WERI-Rb-1 (cell line): ENCODE measurements at regions not wholly inside any gene's neighbourhood (a gene's known extent, or its start where the extent isn't known, plus 50 kb on each side); places are given as distances from the start of the nearest gene placed in this dataset.
A peak's percentile ranks its signal among the peaks of the same experiment; 100 is the strongest.

Experiments
- DNase-seq: peaks from one replicate; pipeline ENCODE4 v3.0.0-alpha.2; 2020
- H3K27ac ChIP-seq: fragments of 250-450 bp; sonication (Bioruptor Pico); 2 replicates; pipeline ENCODE4 v1.5.1; 2020; ENCODE audit warnings: mild to moderate bottlenecking, moderate library complexity
- H3K27me3 ChIP-seq: fragments of 250-450 bp; sonication (Bioruptor Pico); 2 replicates; pipeline ENCODE4 v1.5.1; 2021; ENCODE audit warnings: mild to moderate bottlenecking, low read depth, moderate library complexity; ENCODE audit not compliant: insufficient read depth, severe bottlenecking
- H3K36me3 ChIP-seq: fragments of 250-450 bp; sonication (Bioruptor Pico); 2 replicates; pipeline ENCODE4 v1.5.1; 2020; ENCODE audit warnings: mild to moderate bottlenecking, moderate library complexity
- H3K4me3 ChIP-seq: 2 replicates; pipeline ENCODE4 v1.5.1; 2011; ENCODE audit warnings: low read depth, mild to moderate bottlenecking, control low read depth, low read length
- H3K9me3 ChIP-seq: fragments of 250-450 bp; sonication (Bioruptor Pico); 2 replicates; pipeline ENCODE4 v1.5.1; 2021; ENCODE audit warnings: mild to moderate bottlenecking, moderate library complexity; ENCODE audit not compliant: severe bottlenecking
- TF ChIP-seq, protein P1 (sequence below): IDR thresholded peaks from 2 replicates; pipeline ENCODE4 v1.5.1; 2011; ENCODE audit warnings: low read depth, mild to moderate bottlenecking, control low read depth, inconsistent platforms, low read length

DNA sequence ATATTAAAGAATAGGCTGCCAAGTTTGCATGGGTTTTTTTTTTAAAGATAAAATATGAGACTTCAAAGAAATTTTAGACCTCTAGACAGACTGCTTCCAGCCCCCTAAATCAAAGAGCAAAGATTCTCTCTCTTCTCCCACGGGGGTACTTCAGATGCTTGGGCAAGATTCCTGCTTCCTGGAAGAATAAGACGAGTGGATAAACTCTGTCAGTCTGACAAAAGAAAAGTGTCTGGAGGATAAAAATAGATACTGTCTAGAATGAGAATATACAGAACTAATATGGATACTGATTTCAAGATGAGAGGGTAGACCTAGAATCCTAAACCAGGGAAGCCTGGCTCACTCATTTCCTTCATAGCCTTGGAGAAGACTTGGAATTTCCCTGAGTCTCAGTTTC lies 435.1 kb downstream of the FOXO1 start:
- no peaks in the 10 kb centered on the region for H3K36me3 ChIP-seq
- H3K27ac ChIP-seq: no peak overlapping the region
- H3K4me3 ChIP-seq: no peak overlapping the region
- H3K9me3 ChIP-seq: no peaks in the 10 kb centered on the region
- DNase-seq: no peak
- H3K27me3 ChIP-seq: no peaks in the 10 kb centered on the region
- TF ChIP-seq, protein P1, sequence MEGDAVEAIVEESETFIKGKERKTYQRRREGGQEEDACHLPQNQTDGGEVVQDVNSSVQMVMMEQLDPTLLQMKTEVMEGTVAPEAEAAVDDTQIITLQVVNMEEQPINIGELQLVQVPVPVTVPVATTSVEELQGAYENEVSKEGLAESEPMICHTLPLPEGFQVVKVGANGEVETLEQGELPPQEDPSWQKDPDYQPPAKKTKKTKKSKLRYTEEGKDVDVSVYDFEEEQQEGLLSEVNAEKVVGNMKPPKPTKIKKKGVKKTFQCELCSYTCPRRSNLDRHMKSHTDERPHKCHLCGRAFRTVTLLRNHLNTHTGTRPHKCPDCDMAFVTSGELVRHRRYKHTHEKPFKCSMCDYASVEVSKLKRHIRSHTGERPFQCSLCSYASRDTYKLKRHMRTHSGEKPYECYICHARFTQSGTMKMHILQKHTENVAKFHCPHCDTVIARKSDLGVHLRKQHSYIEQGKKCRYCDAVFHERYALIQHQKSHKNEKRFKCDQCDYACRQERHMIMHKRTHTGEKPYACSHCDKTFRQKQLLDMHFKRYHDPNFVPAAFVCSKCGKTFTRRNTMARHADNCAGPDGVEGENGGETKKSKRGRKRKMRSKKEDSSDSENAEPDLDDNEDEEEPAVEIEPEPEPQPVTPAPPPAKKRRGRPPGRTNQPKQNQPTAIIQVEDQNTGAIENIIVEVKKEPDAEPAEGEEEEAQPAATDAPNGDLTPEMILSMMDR: no peak

DNA sequence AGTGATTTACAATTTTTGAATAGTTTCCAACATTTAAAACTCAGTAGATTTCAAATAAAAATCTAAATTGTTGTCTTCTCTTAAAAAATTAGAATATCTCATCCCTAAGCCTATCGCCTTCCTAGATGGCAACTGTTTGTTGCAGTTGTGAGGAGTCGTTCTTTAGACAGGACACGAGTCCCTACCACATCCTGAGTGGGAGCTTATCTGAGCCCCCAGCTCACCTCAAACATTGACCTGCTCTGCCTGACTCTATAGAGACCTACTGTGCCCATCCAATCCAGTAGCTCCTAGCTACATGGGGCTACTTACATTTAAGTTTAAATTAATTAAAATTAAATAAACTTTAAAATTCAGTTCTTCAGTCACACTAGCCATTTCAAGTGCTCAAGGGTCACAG lies 434.7 kb downstream of the FOXO1 start:
- Histone ChIP-seq H3K27ac (no peak overlapping the region), H3K27me3 (no peaks in the 10 kb centered on the region), H3K9me3 (no peaks in the 10 kb centered on the region), H3K4me3 (no peak overlapping the region), H3K36me3 (no peaks in the 10 kb centered on the region)
- TF ChIP-seq, protein P1: no peak
- DNase-seq: no peak

DNA sequence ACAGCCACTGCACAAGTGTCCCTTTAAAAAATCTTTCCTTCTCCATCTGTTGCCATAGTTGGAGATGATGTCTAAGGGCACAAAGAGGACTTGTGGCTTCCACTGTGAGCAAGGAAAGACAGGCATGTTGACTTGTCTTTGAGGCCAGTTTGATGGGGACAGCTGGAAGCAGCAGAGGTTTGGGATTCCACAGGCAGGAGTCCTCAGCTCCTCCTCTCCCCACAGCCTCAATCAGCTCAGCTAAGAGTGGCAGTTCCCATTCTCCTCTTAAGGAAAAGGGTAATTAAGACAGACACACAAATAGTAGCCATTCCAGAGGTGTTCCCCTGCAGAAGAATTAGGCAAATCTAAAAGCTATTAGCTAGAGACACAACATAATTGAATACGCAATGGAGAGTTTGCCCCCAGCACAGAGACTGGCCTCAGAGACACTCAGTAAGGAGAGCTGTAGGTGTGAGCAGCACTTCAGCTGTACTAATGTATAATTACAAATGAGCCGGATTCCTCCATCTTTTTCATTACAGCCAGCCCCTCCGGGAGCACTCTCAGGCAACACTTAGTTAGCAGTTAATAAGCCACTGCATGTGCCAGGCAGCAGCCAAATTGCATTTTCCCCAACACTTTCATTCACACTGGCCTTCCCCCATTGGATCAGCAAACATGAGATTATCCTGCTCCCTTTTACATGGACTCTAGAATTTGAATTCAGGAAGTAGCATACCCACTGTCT lies 434.0 kb downstream of the FOXO1 start:
- H3K27ac ChIP-seq: peak overlapping the region; percentile 94
- no peaks in the 10 kb centered on the region for H3K36me3 ChIP-seq
- DNase-seq: no peak
- no peaks in the 10 kb centered on the region for H3K27me3 ChIP-seq
- H3K9me3 ChIP-seq: no peaks in the 10 kb centered on the region
- TF ChIP-seq, protein P1: no peak
- no peak overlapping the region for H3K4me3 ChIP-seq

DNA sequence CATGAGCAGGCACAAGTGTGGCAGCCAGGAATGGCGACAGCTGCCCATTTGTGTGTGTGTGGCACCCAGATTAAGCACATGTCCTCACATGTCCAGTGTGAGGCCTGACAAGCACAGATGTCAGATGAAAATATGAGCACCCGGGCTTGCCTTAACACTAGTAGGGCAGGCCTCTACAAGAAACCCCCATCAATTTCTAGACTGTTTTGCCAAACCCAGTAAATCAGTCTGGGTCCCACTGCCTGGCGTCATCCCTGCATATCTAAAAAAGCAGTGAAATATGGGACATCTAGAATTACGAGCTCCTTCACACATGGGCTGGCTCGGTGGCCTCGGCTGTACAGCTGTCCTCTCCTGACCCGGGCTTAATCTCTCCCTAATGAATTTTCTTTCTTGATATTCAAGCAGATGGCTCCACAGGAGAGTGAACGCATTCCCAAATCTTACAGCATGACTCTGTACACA lies 432.7 kb downstream of the FOXO1 start:
- Histone ChIP-seq H3K4me3 (no peak overlapping the region), H3K36me3 (no peaks in the 10 kb centered on the region), H3K27me3 (no peaks in the 10 kb centered on the region), H3K9me3 (no peaks in the 10 kb centered on the region), H3K27ac (peak overlapping the region; percentile 94)
- TF ChIP-seq, protein P1: no peak
- DNase-seq: peak; percentile 72

DNA sequence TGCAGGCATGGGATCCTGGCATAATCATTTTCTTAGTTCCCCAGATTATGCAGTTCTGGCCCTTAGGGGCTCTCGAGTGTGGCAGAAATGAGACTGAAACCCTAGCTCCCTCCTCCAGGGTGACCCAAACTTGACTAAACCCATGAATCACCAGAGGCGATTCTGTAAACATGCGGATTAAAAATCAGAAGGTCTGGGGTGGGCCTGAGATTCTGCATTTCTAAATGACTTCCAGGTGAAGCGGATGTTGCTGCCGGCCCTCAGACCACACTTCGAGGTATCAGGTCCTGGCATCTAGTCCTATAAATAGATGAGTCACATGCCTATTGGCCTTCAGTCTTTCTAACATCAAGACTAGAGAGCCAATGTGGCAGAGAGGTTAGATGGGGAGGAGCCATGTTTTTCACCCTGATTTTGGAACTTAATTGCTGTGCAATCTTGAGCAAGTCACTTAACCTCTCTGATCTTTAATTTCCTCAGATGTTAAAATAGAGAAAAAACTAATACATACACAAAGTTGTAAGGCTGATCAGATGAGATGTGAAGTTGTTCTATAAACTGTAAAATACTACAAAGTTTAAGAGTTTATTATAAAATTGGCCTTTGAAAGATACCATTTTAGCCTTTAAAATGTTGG lies 431.2 kb downstream of the FOXO1 start:
- Histone ChIP-seq H3K27ac (peak overlapping the region; percentile 94), H3K27me3 (no peaks in the 10 kb centered on the region), H3K4me3 (no peak overlapping the region), H3K36me3 (no peaks in the 10 kb centered on the region), H3K9me3 (no peaks in the 10 kb centered on the region)
- DNase-seq: no peak
- TF ChIP-seq, protein P1: no peak
